NCI-H1048 (cell line): ENCODE measurements at regions not wholly inside any gene's neighbourhood (a gene's known extent, or its start where the extent isn't known, plus 50 kb on each side); places are given as distances from the start of the nearest gene placed in this dataset.

Source experiments
- DNase-seq: peaks from one replicate; lab custom pipeline; 2025; lab: John Stamatoyannopoulos, UW

DNA sequence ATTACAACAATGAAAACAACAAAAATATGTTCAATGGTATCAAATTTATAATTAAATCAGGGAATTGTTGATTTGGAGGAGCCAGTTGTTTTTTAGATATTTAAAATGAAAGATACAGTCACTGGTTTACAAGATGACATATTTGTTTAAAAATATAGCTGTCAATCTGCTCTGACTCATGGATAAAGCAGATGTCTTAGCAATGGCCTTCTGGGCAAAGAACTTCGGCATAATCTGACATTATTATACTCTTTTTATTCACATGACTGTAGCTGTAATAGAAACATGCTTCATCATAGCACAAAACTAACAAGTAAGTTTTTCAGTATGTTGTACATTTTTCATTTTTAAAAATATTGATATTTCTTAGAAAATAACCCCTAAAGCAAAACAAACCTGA is 267.4 kb downstream of the CENPW start:
- no peak for DNase-seq

DNA sequence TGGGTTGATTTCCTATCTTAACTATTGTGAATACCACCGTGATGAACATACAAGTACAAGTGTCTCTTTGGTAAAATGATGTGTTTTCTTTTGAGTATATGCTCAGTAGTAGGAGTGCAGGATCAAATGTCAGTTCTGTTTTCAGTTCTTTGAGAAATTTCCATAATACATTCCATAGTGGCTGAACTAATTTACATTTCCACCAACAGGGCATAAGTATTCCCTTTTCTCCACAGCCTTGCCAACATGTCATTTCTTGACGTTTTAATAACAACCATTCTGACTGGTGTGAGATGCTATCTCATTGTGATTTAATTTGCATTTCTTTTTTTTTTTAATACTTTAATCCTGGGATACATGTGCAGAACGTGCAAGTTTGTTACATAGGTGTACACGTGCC is 268.8 kb downstream of the CENPW start:
- DNase-seq = peak; percentile 30

DNA sequence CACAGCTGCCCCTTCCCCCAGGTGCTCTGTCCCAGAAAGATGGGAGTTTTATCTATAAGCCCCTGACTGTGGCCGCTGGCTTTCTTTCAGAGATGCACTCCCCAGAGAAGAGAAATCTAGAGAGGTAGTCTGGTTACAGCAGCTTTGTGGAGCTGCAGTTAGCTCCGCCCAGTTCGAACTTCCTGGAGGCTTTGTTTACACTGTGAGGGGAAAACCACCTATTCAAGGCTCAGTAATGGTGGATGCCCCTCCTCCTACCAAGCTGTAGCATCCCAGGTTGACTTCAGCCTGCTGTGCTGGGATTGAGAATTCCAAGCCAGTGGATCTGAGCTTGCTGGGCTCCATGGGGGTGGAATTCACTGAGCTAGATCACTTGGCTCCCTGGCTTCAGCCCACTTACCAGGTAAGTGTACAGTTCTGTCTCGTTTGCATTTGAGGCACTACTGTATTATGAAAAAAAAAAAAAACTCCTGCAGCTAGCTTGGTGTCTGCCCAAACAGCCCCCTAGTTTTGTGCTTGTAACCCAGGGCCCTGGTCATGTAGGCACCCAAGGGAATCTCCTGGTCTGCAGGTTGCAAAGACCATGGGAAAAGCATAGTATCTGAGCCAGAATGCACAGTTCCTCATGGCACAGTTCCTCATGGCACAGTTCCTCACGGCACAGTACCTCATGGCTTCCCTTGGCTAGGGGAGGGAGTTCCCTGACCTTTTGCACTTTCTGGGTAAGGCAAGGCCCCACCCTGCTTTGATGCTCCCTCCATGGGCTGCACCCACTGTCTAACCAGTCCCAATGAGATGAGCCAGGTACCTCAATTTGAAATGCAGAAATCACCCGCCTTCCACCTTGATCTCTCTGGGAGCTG is 275.0 kb downstream of the CENPW start:
- no peak for DNase-seq

DNA sequence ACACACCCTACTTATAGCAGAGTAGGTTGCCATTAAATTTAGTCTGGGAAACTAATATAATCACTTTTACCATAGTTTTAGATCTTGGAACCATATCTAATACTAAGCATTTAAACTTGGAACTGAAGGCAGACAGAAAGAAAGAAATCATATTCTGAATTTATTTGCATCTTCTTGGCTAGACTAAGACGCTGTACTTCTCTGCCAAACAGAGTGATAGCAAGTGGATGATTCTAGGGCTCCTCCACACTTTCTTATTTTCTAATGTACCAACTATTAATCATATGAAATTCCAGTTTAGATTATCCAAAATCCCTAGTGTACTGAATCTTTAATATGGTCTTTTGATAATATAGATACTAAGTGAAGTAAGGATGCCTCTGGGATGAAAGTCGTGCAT is 277.0 kb downstream of the CENPW start:
- no peak for DNase-seq

DNA sequence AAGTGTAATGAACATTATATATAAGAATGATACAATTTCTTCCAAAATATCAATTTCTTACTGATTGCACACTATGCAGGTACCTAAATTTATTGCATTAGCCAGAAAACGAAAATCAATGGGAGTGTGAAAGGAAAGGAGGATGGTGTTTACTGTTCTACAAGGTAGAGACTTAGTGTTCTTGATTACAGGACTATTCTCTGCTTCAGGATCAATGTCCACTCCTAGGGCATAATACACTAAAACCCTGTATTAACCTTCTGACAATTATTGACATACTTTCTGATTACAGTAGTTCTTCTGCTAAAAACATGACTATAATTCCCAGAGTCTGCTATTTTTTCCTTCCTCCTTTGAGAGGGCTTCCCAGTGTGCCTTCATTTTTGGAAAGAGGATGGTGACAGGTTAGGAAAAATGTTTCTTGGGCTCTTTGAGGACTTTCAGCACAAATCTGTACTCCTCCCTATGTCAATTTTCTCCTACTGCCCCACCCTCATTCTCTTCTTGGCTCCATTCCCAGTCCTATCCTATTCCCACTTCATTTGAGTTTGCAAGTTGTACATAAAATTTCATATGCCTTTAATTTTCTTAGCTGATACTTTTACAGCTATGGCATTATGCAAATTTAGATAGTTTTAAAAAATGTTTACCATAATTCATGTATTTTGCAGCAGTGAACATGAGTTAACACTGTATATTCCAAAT is 278.9 kb downstream of the CENPW start:
- no peak for DNase-seq

DNA sequence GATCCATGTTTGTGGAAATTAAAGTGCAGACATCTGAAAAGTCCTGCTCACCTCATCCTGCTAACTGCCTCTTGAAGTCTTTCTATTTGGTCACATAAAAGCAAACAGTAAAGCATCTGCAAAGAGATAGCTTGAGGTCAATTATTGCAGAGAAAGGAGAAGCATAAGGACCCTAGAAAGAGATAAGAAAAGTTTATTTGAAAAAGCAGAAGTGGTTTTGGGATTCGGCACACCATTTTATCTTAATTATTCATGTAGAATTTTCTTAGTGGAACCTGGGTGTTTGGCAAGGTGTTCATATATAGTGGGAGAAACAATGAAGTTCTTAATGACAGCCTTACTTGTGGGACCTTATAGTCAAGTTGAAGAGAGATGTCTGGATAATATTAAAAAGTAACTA is 280.8 kb downstream of the CENPW start:
- no peak for DNase-seq

DNA sequence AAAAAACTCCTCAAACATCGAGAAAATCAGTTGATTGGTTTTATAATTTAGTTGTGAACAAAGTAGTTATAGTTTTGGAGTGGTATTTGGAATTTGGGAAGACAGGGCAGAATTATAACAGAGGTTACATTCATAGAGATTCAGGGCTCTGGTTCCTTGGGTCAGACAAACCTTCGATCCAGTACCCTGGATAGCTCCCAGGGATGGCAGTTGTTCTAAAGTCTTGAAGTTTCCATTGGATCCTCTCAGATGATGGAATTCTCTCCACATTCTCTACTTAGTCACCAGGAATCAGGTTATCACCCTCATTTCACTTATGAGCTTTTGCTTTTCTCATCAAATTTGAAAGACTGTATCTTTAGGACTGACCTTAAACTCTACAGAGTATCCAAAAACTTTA is 285.1 kb downstream of the CENPW start:
- no peak for DNase-seq

DNA sequence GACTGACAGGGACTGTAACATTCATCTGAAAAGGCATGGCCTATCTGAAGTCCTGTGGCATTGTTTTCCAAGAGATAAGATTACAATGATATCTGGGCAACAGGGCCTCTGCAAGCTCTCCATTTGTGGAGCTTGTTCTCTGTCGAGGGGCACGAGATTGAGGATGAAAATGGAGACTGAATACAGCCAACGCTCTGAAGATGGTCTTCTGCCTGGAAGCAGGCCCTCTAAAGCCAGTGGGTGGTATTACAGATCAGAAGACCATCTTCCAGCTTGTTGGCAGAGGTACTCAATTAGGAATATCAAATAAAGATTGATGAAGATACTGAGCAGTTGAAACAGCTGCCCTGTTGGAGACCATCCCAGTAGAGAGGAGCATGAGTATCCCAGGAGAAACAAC is 288.2 kb downstream of the CENPW start:
- no peak for DNase-seq

DNA sequence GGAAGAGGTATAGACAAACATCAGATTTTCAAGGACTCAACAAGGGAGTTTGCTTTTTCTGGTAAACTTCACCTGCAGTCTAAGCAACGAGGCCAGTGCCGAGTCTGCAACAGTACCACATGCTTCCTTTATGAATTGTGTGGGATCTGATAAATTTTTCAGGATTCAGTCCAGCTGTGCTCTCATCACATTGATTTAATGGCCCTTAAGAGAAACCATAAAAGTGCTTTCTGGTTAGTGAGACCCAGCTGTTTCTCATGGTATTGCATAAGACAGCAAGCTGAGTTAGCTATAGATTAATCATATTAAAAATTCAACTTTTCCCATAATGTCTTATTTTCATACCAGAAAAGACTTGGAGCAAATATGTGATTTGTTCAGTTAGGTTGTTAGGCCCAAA is 291.4 kb downstream of the CENPW start:
- no peak for DNase-seq

DNA sequence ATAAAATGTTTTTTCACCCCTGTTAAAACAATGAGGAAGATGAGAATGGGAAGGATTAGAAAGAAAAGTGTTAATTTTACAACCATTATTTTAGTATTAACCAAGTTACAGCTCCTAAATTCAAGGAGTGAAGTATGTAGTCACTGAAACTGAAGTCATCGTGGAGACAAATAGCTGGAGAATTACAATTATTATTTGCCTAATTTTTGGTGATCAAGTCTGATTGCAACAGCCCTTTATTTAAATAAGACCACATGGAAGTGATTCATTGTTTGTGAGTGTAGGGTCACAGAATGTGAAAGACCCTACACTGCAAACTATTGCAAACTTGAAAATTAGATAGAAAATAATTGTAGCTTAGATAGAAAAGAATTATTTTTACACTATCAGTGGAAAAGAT is 292.4 kb downstream of the CENPW start:
- no peak for DNase-seq

DNA sequence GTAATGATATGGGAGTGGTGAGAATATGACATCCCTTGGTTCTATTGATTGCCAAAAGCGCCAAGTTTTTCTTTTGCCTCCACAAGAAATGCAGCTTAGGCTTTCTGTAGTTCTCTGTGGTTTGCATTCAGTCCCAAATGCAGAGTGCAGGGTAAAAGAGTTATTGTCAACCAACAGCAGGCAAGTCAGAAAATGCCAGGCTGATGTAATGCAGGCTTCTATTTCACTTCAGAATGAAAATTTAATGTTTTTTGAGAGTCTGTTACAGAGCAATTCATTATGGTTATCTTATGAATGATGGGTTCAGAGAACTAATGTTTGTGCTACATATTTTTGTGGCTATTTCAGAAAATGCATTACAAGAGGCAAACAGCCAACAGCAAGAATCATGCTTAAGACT is 293.5 kb downstream of the CENPW start:
- no peak for DNase-seq

DNA sequence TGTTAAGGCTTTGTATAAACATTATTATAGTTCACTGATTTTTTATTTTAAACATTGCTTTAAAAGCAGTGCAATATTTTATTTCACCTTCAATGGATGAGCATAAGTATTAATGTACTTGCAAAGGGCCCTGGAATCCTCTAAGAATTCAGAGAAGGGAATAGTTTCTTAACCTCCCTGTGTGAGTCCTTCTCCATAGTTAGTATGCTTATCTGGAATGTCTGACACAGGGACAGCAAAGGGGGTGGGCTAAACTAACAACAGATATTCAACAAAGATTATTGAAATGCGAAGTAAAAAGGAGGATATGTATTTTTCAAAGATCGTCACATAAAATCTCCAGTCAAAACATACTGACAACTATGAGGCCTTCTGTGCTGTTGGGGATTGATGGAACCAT is 300.4 kb downstream of the CENPW start:
- no peak for DNase-seq

DNA sequence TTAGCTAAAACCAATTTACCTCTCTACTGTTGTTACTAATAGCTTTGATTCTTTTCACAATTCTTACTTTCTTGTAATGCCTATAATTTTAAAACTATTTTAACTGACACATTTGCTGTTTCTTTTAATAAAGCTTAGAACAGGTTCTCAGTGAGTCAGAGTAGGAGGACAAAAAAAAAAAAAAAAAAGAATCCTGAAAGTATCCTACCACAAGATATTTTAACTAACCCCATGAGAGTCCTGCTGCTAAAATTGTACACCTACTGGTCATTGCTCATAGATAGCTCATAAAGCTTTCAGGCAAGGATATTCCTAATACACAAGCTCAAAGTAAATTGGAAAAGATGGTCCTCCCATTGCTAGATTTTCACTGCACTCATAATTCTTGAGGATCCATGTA is 301.0 kb downstream of the CENPW start:
- no peak for DNase-seq

DNA sequence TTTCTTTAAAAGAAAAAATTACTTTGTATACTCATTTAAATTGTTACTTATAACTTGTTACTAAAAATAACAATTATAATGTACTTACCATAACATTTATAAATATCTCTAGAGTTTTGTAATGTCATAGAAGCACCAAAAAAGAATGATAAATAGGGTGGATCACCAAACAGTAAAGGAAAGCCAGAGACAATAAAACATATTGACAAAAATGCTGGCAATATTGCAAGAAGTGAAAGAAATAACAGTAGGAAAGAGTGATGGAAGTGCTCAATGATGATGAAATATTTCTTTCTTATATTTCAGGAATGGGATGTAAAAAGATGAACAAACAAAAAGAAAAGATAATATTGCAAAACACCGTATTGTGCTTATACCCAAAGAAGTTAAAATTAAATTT is 301.7 kb downstream of the CENPW start:
- DNase-seq = no peak

DNA sequence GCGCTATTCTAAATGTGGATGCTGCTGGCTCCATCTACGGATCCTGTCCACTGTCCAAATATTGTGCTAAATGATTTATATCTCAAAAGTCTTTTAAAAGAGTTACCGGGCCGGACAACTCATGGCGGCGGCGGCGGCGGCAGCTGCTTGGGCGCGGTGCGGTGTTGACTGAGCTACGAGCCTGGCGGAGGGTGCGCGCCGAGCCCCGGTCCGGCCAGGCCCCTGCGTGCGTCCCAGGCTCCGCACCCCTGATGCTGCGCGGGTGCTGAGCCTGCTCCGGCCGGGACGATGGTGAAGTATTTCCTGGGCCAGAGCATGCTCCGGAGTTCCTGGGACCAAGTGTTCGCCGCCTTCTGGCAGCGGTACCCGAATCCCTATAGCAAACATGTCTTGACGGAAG is 303.4 kb downstream of the CENPW start:
- no peak for DNase-seq

DNA sequence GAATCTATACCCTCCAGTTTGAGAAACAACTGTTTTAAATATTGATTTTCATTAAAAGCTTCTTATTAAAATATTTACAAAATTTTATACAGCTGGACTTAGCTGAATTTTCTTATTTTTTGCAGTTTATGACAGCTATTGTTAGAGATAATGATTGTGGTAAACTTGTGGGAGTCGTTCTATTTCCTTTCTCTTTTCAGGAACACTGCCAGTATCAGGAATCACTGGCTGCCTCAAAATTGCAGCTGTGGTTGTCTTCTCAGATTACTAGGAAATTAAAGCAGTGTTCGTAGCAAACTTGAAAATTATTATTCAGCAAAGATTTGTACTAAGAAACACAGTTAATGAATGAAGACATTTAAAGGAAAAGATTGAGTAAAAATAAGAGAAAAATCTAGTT is 311.0 kb downstream of the CENPW start:
- no peak for DNase-seq

DNA sequence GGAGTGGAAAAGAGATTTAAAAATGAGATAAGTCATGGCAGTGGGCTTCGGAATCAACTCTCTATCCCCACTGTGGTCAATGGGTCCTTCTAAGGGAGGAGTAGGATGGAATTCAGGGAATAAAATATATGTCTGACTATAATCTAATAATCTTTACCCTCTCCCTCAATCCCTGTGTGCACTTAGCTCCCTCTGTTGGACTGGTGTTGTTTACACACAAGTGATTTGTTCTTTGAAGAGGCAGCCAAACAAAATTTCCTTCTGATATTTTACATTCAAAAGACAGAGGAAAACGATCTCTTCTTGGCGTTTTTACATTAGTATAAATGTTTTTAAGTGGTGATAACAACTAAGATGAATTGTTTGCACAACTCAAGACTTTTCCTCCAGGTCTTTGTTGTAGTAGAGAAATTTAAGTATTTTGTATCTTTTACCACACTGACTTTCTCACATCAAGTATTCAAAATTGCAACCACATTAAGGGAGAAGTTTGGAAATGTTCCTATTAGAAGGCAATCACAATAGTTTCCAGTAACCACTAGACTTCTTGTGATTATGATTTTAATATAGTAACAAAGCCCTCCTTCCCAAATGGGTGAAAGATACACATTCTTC is 317.8 kb downstream of the CENPW start:
- DNase-seq = no peak

DNA sequence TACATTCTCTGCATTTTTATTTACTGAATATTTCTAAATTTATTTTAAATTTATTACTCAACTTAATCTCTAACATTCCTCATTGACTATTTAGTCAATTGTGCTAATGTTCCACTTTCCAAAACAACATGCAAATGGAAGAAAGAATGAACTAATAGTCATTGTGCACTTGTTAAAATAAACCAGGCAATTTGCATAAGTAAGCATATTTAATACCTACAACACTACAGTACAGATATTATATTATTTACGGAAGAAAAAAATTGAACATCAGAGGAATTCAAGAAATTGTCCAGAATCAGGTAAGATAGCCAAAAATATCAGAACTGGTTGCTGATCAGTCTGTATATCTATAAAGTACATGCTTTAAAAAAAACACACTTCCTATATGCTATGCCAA is 320.5 kb downstream of the CENPW start:
- DNase-seq = no peak

DNA sequence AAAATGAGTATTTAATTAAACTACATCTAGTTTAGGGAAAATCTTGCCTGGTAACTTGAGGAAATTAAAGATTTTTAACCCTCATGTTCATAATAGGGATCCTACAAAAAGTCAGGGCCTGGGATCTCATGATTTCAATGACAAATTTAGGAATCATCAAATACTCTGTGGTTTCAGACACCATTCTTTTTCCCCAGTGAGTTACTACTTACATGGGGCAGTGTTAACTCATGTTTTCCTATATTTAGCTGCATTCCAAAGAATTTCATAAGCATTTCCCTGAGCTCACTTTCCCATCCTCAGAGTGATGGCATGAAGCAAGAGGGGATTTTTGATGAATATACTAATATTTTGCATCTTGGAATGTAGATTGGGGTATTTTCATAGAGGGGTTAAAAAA is 321.7 kb downstream of the CENPW start:
- DNase-seq = no peak

DNA sequence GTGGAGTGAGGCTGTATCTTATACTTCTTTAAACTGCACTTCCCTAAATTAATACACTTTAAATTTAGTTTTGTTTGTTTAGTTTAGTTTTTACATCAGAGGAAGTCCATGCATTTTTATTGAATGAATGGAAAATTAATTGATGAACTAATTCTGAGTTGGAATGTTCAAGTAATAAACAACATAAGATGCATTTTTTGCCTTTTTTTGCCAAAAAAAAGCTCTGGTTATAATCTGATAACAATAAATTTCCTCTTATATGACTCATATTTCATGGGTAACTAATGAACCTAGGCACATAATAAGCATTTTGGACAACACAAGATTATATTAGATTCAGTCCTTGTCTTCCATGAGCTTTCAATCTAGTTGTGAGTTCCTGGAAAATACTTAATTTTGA is 323.1 kb downstream of the CENPW start:
- no peak for DNase-seq

DNA sequence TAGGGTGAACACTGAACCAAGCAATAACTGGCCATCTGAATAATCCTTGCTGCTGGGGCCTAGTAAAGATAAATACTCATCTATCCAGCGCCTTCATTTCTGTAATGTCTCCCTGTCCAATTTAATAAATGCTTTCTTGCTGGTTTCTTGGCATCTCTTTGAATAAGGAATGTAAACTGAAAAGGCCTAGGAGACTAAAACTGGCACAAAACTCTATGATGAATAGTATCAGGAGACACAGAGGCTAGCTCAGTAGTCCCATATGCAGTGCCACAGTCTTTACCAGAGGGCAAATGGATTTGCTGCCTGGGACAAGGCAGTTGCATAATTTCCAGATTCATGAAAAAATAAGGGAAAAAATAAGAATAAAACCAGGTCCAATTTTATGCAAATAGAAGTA is 324.4 kb downstream of the CENPW start:
- DNase-seq = no peak

DNA sequence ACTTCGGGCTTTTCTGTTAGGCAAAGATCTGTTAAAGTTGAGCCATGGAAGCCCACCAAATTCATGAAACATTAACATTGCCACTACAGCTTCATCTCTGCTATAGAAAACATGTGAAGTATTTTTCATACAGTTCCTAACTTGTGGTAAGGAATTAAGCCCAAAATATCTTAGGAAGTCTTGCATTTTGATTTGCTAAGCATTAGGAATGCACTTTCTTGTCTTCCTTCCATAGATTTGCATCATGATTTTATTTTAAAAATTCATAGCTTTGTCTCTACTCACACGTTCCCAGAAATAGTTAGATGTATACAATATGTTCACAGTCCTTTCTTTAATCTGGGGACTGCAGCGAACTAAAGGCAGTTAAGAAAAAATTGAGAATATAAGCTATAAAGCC is 325.6 kb downstream of the CENPW start:
- no peak for DNase-seq

DNA sequence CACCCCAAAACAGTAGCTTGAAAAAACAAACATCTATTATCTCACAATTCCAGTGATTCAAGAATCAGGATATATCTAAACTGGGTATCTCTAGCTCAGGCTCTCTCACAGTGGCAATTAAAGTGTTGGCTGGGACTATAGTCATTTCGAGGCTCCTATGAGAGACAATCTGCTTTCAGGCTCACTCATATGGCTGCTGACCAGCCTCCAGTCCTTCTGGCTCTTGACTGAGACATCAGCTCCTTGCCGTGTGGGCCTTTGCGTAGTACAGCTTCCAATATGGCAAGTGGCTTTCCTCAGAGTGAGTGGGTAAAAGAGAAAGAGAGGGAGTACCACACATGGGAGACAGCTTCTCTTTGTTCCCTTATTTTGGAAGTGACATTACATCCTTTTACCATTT is 327.2 kb downstream of the CENPW start:
- no peak for DNase-seq
